KMS-11 (cell line): ENCODE measurements at regions not wholly inside any gene's neighbourhood (a gene's known extent, or its start where the extent isn't known, plus 50 kb on each side); places are given as distances from the start of the nearest gene placed in this dataset.

Experiments
- H2AFZ ChIP-seq: fragments of 200-600 bp; sonication (generic); 2 replicates; pipeline ENCODE4 v1.6.1; 2016; ENCODE audit warnings: antibody characterized with exemption, mixed run types, low read depth
- H3K27ac ChIP-seq: fragments of 200-600 bp; sonication (generic); 2 replicates; pipeline ENCODE4 v1.6.1; 2016; ENCODE audit warnings: mild to moderate bottlenecking, mixed run types
- H3K27me3 ChIP-seq: fragments of 200-600 bp; sonication (generic); 2 replicates; pipeline ENCODE4 v1.6.1; 2017; ENCODE audit warnings: mild to moderate bottlenecking, low read depth, mixed run types, moderate library complexity; ENCODE audit not compliant: insufficient read depth
- H3K36me3 ChIP-seq: fragments of 200-600 bp; sonication (generic); 2 replicates; pipeline ENCODE4 v1.6.1; 2017; ENCODE audit warnings: mild to moderate bottlenecking, mixed run types; ENCODE audit not compliant: insufficient read depth
- H3K4me1 ChIP-seq: fragments of 200-600 bp; sonication (generic); 2 replicates; pipeline ENCODE4 v1.6.1; 2016; ENCODE audit warnings: mild to moderate bottlenecking, low read depth, mixed run types; ENCODE audit not compliant: poor library complexity, severe bottlenecking
- H3K4me2 ChIP-seq: fragments of 200-600 bp; sonication (generic); 2 replicates; pipeline ENCODE4 v1.7.0; 2016; ENCODE audit warnings: mild to moderate bottlenecking, mixed run types
- H3K4me3 ChIP-seq: fragments of 200-600 bp; sonication (generic); IDR thresholded peaks from 2 replicates; pipeline ENCODE4 v1.6.1; 2017; ENCODE audit warnings: low read depth, low read length, mixed read lengths; ENCODE audit not compliant: insufficient read depth
- H3K79me2 ChIP-seq: fragments of 200-600 bp; sonication (generic); 2 replicates; pipeline ENCODE4 v1.6.1; 2016; ENCODE audit warnings: low read depth, mixed run types; ENCODE audit not compliant: insufficient read depth
- H3K9ac ChIP-seq: fragments of 200-600 bp; sonication (generic); 2 replicates; pipeline ENCODE4 v1.6.1; 2016; ENCODE audit warnings: mild to moderate bottlenecking, mixed run types
- H4K20me1 ChIP-seq: fragments of 200-600 bp; sonication (generic); 2 replicates; pipeline ENCODE4 v1.6.1; 2016; ENCODE audit warnings: mild to moderate bottlenecking, mixed run types; ENCODE audit not compliant: insufficient read depth
- CTCF ChIP-seq: fragments of 200-600 bp; sonication (generic); conservative IDR thresholded peaks from 2 replicates; pipeline ENCODE4 v1.6.1; 2017; ENCODE audit warnings: low read depth, mild to moderate bottlenecking, antibody characterized with exemption, low read length, moderate library complexity, mixed read lengths

DNA sequence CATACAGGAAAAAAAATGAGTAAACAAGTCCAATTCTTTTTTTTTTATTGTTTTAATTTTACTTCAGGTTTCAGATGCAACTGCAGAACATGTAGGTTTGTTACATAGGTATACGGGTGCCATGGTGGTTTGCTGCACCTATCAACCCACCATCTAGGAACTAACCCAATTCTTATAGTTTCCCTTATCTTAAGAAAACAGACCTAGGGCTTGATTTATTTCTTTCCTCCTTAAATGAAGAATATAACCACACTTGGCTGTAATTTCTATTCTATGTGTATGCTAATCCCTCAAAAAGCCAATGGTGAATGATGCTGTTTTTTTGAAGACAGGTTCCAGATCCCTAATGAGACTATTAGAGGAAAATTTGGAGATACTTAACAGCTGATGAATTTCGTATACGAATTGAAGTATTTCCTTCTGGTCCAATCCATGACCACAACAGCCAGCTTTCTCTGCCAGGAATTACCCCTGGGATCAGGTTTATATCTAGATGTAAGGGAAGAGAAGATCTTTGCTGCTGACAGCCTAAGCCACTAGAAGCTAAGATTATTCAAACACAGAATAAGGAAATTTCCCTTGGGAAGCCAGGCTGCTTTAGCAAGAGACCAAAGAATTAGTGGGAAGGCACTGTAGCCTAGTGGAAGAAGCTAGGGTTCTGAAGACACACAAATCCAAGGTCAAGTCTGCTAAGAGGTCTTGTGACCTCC, 115.8 kb downstream of the INHBA start:
- no peak overlapping the region for H3K4me3 ChIP-seq
- no peaks in the 10 kb centered on the region for H3K36me3 ChIP-seq
- no peak overlapping the region for H3K27ac ChIP-seq
- no peak overlapping the region for H2AFZ ChIP-seq
- no peaks in the 10 kb centered on the region for H4K20me1 ChIP-seq
- TF ChIP-seq CTCF: no peak
- H3K27me3 ChIP-seq: no peaks in the 10 kb centered on the region
- H3K9ac ChIP-seq: no peak overlapping the region
- H3K79me2 ChIP-seq: no peaks in the 10 kb centered on the region
- no peak overlapping the region for H3K4me2 ChIP-seq
- no peaks in the 10 kb centered on the region for H3K4me1 ChIP-seq

- no peak overlapping the region for H3K9ac ChIP-seq
- no peaks in the 10 kb centered on the region for H4K20me1 ChIP-seq
- H3K27ac ChIP-seq: no peak overlapping the region
- no peak overlapping the region for H2AFZ ChIP-seq
- H3K4me2 ChIP-seq: no peak overlapping the region
- no peak overlapping the region for H3K4me3 ChIP-seq
- no peak for TF ChIP-seq CTCF
- H3K27me3 ChIP-seq: no peaks in the 10 kb centered on the region
- no peaks in the 10 kb centered on the region for H3K79me2 ChIP-seq
- no peaks in the 10 kb centered on the region for H3K4me1 ChIP-seq
- no peaks in the 10 kb centered on the region for H3K36me3 ChIP-seq
Observed at GRCh38 chr7:41584746-41585145, 118.1 kb downstream of the INHBA start.

DNA sequence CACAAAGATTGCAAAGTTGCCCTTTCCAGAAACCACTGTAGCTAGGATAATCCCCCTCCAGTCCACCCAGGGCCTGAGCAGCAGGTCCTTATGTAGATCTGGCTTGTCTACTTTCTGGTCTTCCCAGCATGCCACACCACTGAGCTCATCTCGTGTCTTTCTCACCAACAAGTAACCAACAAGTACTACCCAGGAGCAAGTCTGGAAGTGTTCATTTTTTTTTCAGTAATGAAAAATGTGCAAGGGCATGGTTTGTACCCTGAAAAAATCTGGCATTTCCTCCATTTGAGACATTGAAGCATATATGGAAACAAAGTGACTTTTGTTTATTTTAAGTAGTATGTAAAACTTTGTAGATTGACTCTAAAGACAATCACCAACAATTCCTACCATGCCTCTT, 120.8 kb downstream of the INHBA start:
- Histone ChIP-seq H3K36me3 (no peaks in the 10 kb centered on the region), H3K79me2 (no peaks in the 10 kb centered on the region), H3K4me3 (no peak overlapping the region), H3K27me3 (no peaks in the 10 kb centered on the region), H3K4me2 (no peak overlapping the region), H3K27ac (no peak overlapping the region), H3K4me1 (no peaks in the 10 kb centered on the region), H2AFZ (no peak overlapping the region), H3K9ac (no peak overlapping the region), H4K20me1 (no peaks in the 10 kb centered on the region)
- no peak for TF ChIP-seq CTCF

DNA sequence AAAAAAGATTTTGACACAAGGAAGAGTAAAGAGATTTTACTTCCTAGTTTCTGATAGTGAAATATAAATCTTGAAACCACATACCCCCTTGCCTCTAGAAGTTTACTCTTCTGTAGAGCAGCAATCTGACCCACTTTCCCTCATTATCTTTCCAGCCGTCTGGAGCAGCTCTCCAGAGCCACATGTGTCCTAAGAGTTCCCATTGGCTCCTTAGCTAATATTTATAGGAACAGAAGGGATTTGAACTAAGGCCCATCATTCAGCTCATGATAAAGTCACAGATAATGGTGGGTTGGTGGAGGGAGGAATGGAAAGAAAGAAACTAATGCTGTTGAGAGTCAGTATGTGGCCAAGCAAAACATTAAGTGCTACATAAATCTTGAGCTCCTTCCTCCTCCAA, 121.8 kb downstream of the INHBA start:
- Histone ChIP-seq H3K4me2 (no peak overlapping the region), H3K27me3 (no peaks in the 10 kb centered on the region), H3K4me3 (no peak overlapping the region), H2AFZ (no peak overlapping the region), H3K27ac (no peak overlapping the region), H4K20me1 (no peaks in the 10 kb centered on the region), H3K9ac (no peak overlapping the region), H3K36me3 (no peaks in the 10 kb centered on the region), H3K4me1 (no peaks in the 10 kb centered on the region), H3K79me2 (no peaks in the 10 kb centered on the region)
- no peak for TF ChIP-seq CTCF
